Activated CD4-positive, alpha-beta T cell treated with anti-CD3 and anti-CD28 coated beads for 48 hours (primary cell): ENCODE measurements at regions not wholly inside any gene's neighbourhood (a gene's known extent, or its start where the extent isn't known, plus 50 kb on each side); places are given as distances from the start of the nearest gene placed in this dataset.
"Not testable (repeated sequence)": the region's sequence is repeated elsewhere in the genome, so short reads cannot be mapped to it uniquely, and the experiment has no call there.

Source experiments
- DNase-seq: peaks from one replicate; pipeline ENCODE4 v3.0.0-alpha.2; 2020

- no peak for DNase-seq
Measured at GRCh38 chr6:81962198-81962597, 209.7 kb upstream of the TENT5A start.

DNA sequence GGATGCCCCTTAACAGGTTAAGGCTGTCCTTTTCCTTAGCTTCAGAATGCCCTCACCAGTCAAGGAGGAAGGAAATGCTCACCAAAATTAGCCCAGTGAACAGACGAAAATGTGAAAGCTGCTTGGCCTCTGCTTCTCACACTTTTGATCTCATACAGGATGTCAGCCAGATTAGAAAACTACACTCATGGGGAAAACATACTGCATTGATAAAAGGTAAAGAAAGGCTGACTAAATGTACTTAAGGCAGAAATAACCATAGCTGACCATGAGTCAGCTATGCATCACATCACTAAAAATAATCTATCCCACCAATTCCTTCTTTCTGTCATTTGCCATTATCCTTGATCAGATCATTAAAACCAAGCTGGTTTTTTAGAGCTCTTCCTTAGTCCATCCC is 198.4 kb upstream of the TENT5A start:
- DNase-seq: no peak

- DNase-seq: no peak
Measured at GRCh38 chr6:81948861-81949260, 196.4 kb upstream of the TENT5A start.

- not testable (repeated sequence) for DNase-seq
Measured at GRCh38 chr6:81948196-81948595, 195.7 kb upstream of the TENT5A start.

DNA sequence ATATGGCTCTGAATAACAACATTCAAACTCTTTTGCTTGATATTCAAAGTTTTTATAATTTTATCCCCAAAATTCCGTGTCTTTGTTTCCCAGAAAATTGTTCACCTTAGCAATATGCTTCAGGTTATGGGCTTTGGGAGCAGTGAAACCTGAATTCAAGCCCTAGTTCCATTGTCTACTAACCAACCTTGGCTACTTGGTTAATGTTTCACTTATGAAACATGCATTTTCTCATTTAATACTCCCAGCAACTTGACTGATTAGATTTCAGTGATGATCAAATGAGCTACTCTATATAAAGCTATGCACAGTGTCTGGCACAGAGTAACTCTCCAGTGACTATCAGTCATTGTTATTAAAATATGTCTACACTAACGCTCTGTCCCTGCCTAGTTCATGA is 192.2 kb upstream of the TENT5A start:
- no peak for DNase-seq

DNA sequence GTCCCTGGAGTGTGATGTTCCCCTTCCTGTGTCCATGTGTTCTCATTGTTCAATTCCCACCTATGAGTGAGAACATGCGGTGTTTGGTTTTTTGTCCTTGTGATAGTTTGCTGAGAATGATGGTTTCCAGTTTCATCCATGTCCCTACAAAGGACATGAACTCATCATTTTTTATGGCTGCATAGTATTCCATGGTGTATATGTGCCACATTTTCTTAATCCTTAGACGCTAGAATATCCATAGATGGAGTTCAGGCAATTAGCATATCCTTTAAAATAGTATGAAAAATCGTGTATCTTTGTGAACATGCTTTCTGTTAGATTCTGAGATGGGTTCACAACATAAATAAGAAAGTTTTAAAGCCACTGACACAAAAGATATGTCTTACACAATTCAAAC is 190.4 kb upstream of the TENT5A start:
- not testable (repeated sequence) for DNase-seq

DNA sequence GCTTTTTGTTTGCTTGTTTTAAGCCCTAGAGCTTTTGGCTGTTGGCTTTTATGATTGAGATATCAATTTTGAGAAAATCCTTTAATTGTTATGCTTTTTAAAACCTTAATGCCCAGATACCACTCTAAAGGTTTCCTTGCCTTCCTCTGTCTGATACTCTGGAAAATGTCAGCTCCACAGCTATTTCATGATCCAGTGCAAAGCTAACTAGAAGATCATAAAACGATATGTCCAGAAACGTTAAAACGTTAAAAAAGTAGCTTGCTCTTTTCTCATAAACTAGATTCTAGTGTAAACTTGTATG is 189.5 kb upstream of the TENT5A start:
- no peak for DNase-seq

- no peak for DNase-seq
Measured at GRCh38 chr6:81940451-81940985, 188.0 kb upstream of the TENT5A start.

GRCh38 chr6:81939766-81940165 is 187.3 kb upstream of the TENT5A start:
- DNase-seq: no peak

DNA sequence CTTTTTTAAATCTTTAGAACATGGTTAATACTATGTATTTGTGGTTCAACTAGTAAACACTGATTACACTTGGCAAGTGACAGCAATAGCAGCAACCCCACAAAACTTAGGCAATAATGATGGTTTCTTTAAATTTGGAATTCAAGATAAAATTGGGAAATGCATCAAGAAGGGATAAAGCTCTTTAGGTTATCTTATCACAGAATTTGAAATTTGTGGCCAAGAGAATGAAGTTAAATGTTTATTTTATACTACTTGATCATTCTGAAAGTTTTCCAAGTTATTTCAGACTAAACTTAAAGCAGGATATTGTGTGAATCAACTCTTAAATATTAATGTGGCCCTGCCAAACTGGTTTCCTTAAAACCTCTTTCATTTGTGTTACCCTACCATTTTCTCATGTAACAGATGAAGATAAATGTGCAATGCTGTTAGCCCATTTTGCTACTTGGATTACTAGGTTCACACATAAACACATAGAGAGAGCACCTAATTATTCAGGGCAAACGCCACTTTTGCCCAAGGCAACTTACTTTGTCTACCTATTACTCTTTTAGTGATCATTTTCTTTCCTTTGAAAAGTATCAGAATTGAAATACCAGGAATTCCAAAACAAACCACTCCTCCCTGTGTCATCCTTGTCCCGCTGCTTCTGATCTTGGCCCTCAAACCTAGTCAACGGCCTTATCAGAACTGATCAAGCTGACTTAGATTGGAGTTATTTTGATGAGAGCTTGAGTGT is 186.7 kb upstream of the TENT5A start:
- DNase-seq: no peak

DNA sequence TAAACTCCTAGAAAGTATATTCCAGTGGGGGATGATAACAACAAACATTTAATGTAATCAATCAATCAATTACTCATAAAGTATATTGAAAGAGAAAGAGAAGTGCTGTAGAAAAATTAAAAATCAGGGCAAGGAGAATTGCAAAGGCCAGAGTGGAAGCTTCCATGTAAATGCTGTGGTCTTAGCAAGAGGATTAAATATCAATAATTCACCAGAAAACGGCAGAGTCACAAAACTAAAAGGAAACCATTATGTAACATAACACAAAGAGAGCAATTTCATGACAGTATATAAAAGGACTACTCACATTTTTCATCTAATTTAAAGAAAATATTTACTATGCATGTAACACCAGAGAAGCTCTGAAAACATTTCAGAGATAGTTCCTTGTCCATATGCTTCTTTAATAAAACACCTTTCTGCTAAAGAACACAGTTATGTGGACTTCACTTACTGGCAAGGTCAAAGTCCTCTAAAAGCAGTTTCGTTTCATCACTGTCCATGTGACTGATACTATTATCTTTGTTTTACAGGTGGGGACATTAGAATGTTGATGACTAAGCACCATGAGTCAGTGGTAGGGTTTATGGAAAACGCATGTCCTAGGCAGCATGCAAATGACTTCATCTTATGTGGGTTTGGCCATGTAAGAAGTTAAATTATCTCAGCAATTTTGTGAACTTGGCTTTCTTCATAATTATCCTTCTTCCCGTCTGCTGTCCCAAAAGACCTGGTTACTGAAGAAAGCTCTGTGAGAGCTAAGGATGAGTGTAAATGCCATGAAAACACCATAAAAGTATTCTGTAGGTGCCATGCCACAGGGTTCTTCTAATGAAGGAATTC is 185.8 kb upstream of the TENT5A start:
- DNase-seq: no peak

GRCh38 chr6:81937296-81937937 is 184.9 kb upstream of the TENT5A start:
- no peak for DNase-seq

GRCh38 chr6:81934936-81935335 is 182.5 kb upstream of the TENT5A start:
- DNase-seq: no peak

- no peak for DNase-seq
Measured at GRCh38 chr6:81933608-81934051, 181.1 kb upstream of the TENT5A start.

GRCh38 chr6:81933089-81933488 is 180.6 kb upstream of the TENT5A start:
- DNase-seq: no peak

- DNase-seq: not testable (repeated sequence)
Measured at GRCh38 chr6:81932448-81932847, 180.0 kb upstream of the TENT5A start.

- no peak for DNase-seq
Measured at GRCh38 chr6:81929828-81930227, 177.3 kb upstream of the TENT5A start.

DNA sequence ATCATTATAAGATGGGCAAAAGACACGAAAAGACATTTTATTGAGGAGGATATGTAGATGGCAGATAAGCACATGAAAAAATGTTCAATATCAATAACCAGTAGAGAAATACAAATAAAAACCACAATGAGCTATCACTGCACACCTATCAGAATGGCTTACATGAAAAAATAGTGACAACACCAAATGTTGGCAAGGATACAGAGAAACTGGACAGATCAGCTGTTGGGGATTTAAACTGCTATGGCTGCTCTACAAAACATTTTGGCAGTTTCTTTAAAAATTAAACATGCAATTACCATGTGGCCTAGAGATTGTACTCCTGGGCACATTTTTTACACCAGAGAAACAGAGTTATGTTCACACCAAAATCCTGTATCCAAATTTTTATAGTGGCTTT is 172.7 kb upstream of the TENT5A start:
- DNase-seq: no peak

GRCh38 chr6:81909981-81910900 is 157.8 kb upstream of the TENT5A start:
- no peak for DNase-seq

DNA sequence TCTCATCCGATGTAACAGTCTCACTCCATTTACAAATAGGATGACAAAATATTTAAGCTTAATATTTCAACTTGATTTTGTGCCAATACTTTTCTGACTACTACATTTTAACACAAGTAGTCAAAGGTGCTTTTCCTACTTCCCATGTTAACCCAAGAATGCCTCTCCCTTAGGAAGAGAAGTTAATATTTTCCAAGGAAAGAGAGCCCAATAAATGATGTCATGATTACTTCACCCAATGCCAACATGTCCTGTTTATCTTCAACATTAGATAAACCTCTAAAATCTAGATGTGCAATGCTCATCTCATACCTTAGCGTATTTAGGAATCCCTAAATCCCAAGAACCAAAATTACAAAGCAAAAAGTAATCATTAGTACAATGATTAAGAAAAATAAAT is 156.7 kb upstream of the TENT5A start:
- DNase-seq: no peak

- no peak for DNase-seq
Measured at GRCh38 chr6:81906709-81907204, 154.3 kb upstream of the TENT5A start.

DNA sequence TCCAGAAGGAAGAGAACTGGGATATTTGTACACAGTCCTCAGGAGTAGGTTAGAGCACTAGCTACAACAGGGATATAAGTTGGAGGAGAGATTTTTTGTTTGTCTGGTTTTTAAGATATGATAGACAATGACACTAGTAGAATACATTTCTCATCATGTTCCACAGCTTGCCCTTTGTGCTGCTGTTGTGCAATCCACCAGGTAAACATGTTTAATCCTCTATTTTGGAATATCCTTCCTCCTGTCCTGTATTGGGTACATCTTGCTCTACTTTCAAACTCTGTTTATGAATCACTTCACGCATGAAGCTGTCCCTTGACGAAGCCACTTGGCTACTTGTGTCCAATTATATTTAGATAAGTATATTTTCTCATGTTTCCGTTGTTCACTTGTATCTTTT is 153.6 kb upstream of the TENT5A start:
- no peak for DNase-seq
